ENCODE measurements at regions not wholly inside any gene's neighbourhood (a gene's known extent, or its start where the extent isn't known, plus 50 kb on each side); places are given as distances from the start of the nearest gene placed in this dataset.

DNA sequence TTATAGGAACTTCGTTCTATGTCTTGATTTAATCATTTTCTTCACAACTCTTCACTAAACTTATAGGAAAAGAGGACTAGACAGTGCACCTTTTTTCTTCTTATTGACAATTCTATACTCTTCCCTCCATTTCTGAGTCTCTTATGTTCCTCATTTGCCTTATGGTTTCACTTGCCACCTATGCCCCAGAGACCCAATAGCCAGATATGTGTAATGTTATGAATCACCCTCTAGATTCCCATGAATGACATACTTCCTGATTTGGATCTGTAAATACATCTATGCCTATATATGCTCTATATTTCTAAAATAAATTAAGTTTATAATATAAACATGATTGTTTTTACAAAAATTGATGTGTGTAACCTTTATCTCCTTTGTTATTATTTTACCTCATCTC lies 514.1 kb upstream of the MEF2C start:
- Histone ChIP-seq H3K14ac (ENCODE audit: insufficient read length) (no peak overlapping the region), H3K23me2 (ENCODE audit: low read depth, low read length) (no peaks in the 10 kb centered on the region), H3K27me3 (replicated peaks in 1 of 4; ENCODE audit: control insufficient read depth in 3 of 4, extremely low read depth in 1 of 4, insufficient read depth in 3 of 4, low read length in 3 of 4) (no peaks in the 10 kb centered on the region), H3K9me3 (ENCODE audit: insufficient read depth in 2 of 2, low read depth in 1 of 2, low read length in 1 of 2) (no peaks in the 10 kb centered on the region), H2BK15ac (ENCODE audit: low read length) (no peak overlapping the region), H3K27ac (ENCODE audit: low read depth, low read length) (no peak overlapping the region), H4K8ac (ENCODE audit: extremely low read depth, insufficient read depth, low read length) (no peak overlapping the region), H4K5ac (ENCODE audit: insufficient read length, low read depth, low read length) (no peak overlapping the region), H3K36me3 (ENCODE audit: control insufficient read depth in 2 of 4, insufficient read depth in 4 of 4, low read length in 3 of 4) (no peaks in the 10 kb centered on the region), H3K4me1 (replicated peaks in 1 of 4; ENCODE audit: control insufficient read depth in 3 of 4, insufficient read depth in 4 of 4, low read length in 3 of 4) (no peaks in the 10 kb centered on the region), H4K20me1 (replicated peaks in 1 of 2; ENCODE audit: control insufficient read depth in 1 of 2, insufficient read depth in 2 of 2, low read length in 2 of 2) (no peaks in the 10 kb centered on the region), H2AFZ (ENCODE audit: low read length) (no peak overlapping the region), H3K23ac (ENCODE audit: insufficient read length) (no peak overlapping the region), H2BK120ac (replicated peaks; ENCODE audit: low read depth, low read length) (no peak overlapping the region), H3K4me3 (ENCODE audit: extremely low read depth in 1 of 4, insufficient read depth in 2 of 4, low read depth in 3 of 4, low read length in 4 of 4) (no peak overlapping the region), H3K4ac (replicated peaks; ENCODE audit: insufficient read length, low read depth, low read length) (no peak overlapping the region), H2BK20ac (ENCODE audit: low read length) (no peak overlapping the region), H3K18ac (ENCODE audit: extremely low read depth, low read length) (no peak overlapping the region), H3K79me2 (ENCODE audit: control insufficient read depth in 1 of 2, insufficient read depth in 2 of 2, low read length in 2 of 2) (no peaks in the 10 kb centered on the region), H3K56ac (replicated peaks; ENCODE audit: insufficient read length, low read depth, low read length) (no peak overlapping the region), H3K4me2 (ENCODE audit: insufficient read depth in 1 of 2, low read depth in 2 of 2, low read length in 2 of 2) (no peak overlapping the region), H3K9ac (replicated peaks in 1 of 4; ENCODE audit: extremely low read depth in 1 of 4, low read depth in 3 of 4, low read length in 3 of 4) (no peak overlapping the region), H2AK5ac (ENCODE audit: low read depth, low read length) (no peak overlapping the region), H3K79me1 (ENCODE audit: low read depth, low read length) (no peaks in the 10 kb centered on the region), H2BK12ac (ENCODE audit: low read depth, low read length) (no peak overlapping the region), H4K91ac (replicated peaks; ENCODE audit: insufficient read length, low read length) (no peak overlapping the region), H2BK5ac (ENCODE audit: low read depth, low read length) (no peak overlapping the region)
- no peak for FAIRE-seq
- ChIA-PET CTCF (ENCODE audit: partially characterized antibody) (interaction anchor here (0.5 kb wide), 1 partner anchor 52 kb away, joined by 3 read pairs; no protein-coding TSS in a partner anchor), POLR2A (ENCODE audit: partially characterized antibody) (no interaction called here)
- 88% methylated on average over 1 of the region's 1 CpG; no CpG with 5 or more reads in 1 of the 2 experiments for WGBS, 2 experiments (ENCODE audit: extremely low coverage in 1 of 2, insufficient coverage in 1 of 2, insufficient read length in 1 of 2, insufficient replicate concordance in 2 of 2, low coverage in 1 of 2, low lambda C conversion rate in 2 of 2, missing lambda C conversion rate in 1 of 2)
- DNase-seq (ENCODE audit: low read depth in 1 of 2, low spot score in 2 of 2) = no peak
- TF ChIP-seq PHF8 (conservative IDR thresholded peaks at IDR 0.05; ENCODE audit: low read depth, low read length) (no peak), RNF2 (IDR thresholded peaks at IDR 0.05; ENCODE audit: borderline replicate concordance, low read depth, low read length, missing control alignments, poor library complexity, severe bottlenecking) (no peak), NRF1 (IDR thresholded peaks at IDR 0.05; ENCODE audit: low read depth, low read length) (no peak), POU5F1 (IDR thresholded peaks at IDR 0.05; ENCODE audit: low read depth, low read length) (no peak), YY1 (IDR thresholded peaks at IDR 0.05; ENCODE audit: low read depth, low read length) (no peak), BACH1 (IDR thresholded peaks at IDR 0.05; ENCODE audit: low read length) (no peak), ASH2L (IDR thresholded peaks at IDR 0.05; ENCODE audit: low read length) (no peak), HDAC6 (IDR thresholded peaks at IDR 0.05; ENCODE audit: low read depth, low read length) (no peak), ZNF274 (IDR thresholded peaks at IDR 0.05; ENCODE audit: borderline replicate concordance, extremely low read depth, low read length) (no peak)
- TF ChIP-seq, protein P1, sequence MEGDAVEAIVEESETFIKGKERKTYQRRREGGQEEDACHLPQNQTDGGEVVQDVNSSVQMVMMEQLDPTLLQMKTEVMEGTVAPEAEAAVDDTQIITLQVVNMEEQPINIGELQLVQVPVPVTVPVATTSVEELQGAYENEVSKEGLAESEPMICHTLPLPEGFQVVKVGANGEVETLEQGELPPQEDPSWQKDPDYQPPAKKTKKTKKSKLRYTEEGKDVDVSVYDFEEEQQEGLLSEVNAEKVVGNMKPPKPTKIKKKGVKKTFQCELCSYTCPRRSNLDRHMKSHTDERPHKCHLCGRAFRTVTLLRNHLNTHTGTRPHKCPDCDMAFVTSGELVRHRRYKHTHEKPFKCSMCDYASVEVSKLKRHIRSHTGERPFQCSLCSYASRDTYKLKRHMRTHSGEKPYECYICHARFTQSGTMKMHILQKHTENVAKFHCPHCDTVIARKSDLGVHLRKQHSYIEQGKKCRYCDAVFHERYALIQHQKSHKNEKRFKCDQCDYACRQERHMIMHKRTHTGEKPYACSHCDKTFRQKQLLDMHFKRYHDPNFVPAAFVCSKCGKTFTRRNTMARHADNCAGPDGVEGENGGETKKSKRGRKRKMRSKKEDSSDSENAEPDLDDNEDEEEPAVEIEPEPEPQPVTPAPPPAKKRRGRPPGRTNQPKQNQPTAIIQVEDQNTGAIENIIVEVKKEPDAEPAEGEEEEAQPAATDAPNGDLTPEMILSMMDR (IDR thresholded peaks at IDR 0.05; ENCODE audit: control extremely low read depth in 1 of 3, insufficient read depth in 1 of 3, low read depth in 1 of 3, low read length in 3 of 3) = no peak
